ENCODE measurements at regions not wholly inside any gene's neighbourhood (a gene's known extent, or its start where the extent isn't known, plus 50 kb on each side); places are given as distances from the start of the nearest gene placed in this dataset.
"Not testable (repeated sequence)": the region's sequence is repeated elsewhere in the genome, so short reads cannot be mapped to it uniquely, and the experiment has no call there.

DNA sequence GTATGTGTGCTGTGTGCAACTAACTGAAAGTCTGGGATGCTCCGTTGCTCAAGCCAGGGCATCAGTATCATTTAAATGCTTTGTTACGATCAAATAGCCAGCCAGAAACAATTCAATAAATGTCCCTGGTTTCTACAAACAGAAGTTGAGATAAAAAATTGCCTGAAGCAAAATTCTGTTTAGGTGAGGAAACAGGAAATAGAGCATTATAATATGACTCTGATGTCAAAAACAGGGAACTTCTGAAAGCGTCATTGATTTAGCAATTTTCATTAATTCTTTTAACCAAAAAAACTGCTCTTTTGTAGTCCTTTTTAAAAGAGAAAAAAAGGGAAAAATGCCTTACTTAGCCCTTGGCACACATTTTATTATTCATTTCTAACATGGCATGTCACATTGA, 174.7 kb downstream of the POTEB3 start:
- TF ChIP-seq, protein P1, sequence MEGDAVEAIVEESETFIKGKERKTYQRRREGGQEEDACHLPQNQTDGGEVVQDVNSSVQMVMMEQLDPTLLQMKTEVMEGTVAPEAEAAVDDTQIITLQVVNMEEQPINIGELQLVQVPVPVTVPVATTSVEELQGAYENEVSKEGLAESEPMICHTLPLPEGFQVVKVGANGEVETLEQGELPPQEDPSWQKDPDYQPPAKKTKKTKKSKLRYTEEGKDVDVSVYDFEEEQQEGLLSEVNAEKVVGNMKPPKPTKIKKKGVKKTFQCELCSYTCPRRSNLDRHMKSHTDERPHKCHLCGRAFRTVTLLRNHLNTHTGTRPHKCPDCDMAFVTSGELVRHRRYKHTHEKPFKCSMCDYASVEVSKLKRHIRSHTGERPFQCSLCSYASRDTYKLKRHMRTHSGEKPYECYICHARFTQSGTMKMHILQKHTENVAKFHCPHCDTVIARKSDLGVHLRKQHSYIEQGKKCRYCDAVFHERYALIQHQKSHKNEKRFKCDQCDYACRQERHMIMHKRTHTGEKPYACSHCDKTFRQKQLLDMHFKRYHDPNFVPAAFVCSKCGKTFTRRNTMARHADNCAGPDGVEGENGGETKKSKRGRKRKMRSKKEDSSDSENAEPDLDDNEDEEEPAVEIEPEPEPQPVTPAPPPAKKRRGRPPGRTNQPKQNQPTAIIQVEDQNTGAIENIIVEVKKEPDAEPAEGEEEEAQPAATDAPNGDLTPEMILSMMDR (conservative IDR thresholded peaks at IDR 0.05) = not testable (repeated sequence)
- TF ChIP-seq ZFX (IDR thresholded peaks at IDR 0.05) = not testable (repeated sequence)

All from C4-2B (cell line).